Neural cell (in vitro differentiated cells): ENCODE measurements at regions not wholly inside any gene's neighbourhood (a gene's known extent, or its start where the extent isn't known, plus 50 kb on each side); places are given as distances from the start of the nearest gene placed in this dataset.

Source experiments
- CTCF ChIP-seq: fragments of 450-650 bp; IDR thresholded peaks from 2 replicates; pipeline ENCODE4 v1.5.1; 2014; ENCODE audit warnings: antibody characterized with exemption, mild to moderate bottlenecking, moderate library complexity; ENCODE audit not compliant: poor library complexity, severe bottlenecking
- EP300 ChIP-seq: fragments of 450-650 bp; conservative IDR thresholded peaks from 2 replicates; pipeline ENCODE4 v1.6.1; 2014; ENCODE audit warnings: antibody characterized with exemption, mild to moderate bottlenecking, moderate library complexity; ENCODE audit not compliant: poor library complexity, severe bottlenecking
- EZH2 ChIP-seq: fragments of 200-600, 300-800 bp; shearing (Covaris generic), sonication (generic); IDR thresholded peaks from 2 replicates; pipeline ENCODE4 v1.6.1; 2014; ENCODE audit warnings: antibody characterized with exemption, low read length, borderline replicate concordance, mild to moderate bottlenecking; ENCODE audit not compliant: insufficient read depth, poor library complexity, severe bottlenecking
- POLR2AphosphoS5 ChIP-seq: IDR thresholded peaks from 2 replicates; pipeline ENCODE4 v1.6.1; 2012
- RAD21 ChIP-seq: fragments of 450-650 bp; conservative IDR thresholded peaks from 2 replicates; pipeline ENCODE4 v1.6.1; 2014; ENCODE audit warnings: antibody characterized with exemption, mild to moderate bottlenecking, moderate library complexity

GRCh38 chr5:27221410-27221809 lies 183.0 kb upstream of the CDH9 start:
- TF ChIP-seq CTCF (no peak), EZH2 (no peak), RAD21 (no peak), POLR2AphosphoS5 (no peak), EP300 (no peak)
